ENCODE measurements at regions not wholly inside any gene's neighbourhood (a gene's known extent, or its start where the extent isn't known, plus 50 kb on each side); places are given as distances from the start of the nearest gene placed in this dataset.

- no peak overlapping the region for H3K4me2 ChIP-seq (ENCODE audit: low read length)
- POLR2A ChIA-PET, result interaction anchor here (0.6 kb wide), 1 partner anchor 1045 kb away, joined by 3 read pairs; no protein-coding TSS in a partner anchor
Measured at GRCh38 chr18:51575171-51575570, 377.7 kb upstream of the MEX3C start.

GRCh38 chr18:51578406-51578980, 381.0 kb upstream of the MEX3C start:
- Histone ChIP-seq H3K27ac (ENCODE audit: low read depth, low read length, poor library complexity, severe bottlenecking) (no peak overlapping the region), H3K36me3 (ENCODE audit: insufficient read depth, low read length) (no peaks in the 10 kb centered on the region), H3K9me3 (ENCODE audit: low read length) (no peaks in the 10 kb centered on the region), H2AFZ (ENCODE audit: low read length) (no peak overlapping the region), H3K79me2 (ENCODE audit: insufficient read depth, low read depth, low read length) (no peaks in the 10 kb centered on the region), H3K4me3 (ENCODE audit: low read depth, low read length, poor library complexity, severe bottlenecking) (no peak overlapping the region), H3K4me1 (ENCODE audit: insufficient read depth, low read length, poor library complexity, severe bottlenecking) (no peaks in the 10 kb centered on the region), H3K9me2 (ENCODE audit: insufficient read depth, low read length) (no peaks in the 10 kb centered on the region), H3K4me2 (ENCODE audit: low read length) (no peak overlapping the region), H4K20me1 (ENCODE audit: insufficient read depth, low read length) (no peaks in the 10 kb centered on the region)
- ChIA-PET CTCF (ENCODE audit: unreplicated experiment) (no interaction called here), POLR2A (no interaction called here)
- no TSS peak for BruUV-seq (replicated peaks)
- intact Hi-C loops (cut with micrococcal nuclease; ENCODE audit: unreplicated experiment), result no loop called here
- TF ChIP-seq CTCF (conservative IDR thresholded peaks at IDR 0.05; ENCODE audit: low read length), result no peak
- TF ChIP-seq EZH2phosphoT487 (IDR thresholded peaks at IDR 0.05; ENCODE audit: borderline replicate concordance, low read depth, low read length), result no peak
- no peak for DNase-seq (ENCODE audit: low spot score)

More at GRCh38 chr18:51575171-51575570, 377.7 kb upstream of the MEX3C start:
- no peaks in the 10 kb centered on the region for H3K79me2 ChIP-seq (ENCODE audit: insufficient read depth, low read depth, low read length)
- TF ChIP-seq EZH2phosphoT487 (IDR thresholded peaks at IDR 0.05; ENCODE audit: borderline replicate concordance, low read depth, low read length) (no peak), CTCF (conservative IDR thresholded peaks at IDR 0.05; ENCODE audit: low read length) (no peak)
- no peak overlapping the region for H3K27ac ChIP-seq (ENCODE audit: low read depth, low read length, poor library complexity, severe bottlenecking)
- H3K4me1 ChIP-seq (ENCODE audit: insufficient read depth, low read length, poor library complexity, severe bottlenecking), result no peaks in the 10 kb centered on the region
- no peaks in the 10 kb centered on the region for H3K9me2 ChIP-seq (ENCODE audit: insufficient read depth, low read length)
- H3K36me3 ChIP-seq (ENCODE audit: insufficient read depth, low read length), result no peaks in the 10 kb centered on the region
- intact Hi-C loops (cut with micrococcal nuclease; ENCODE audit: unreplicated experiment), result no loop called here
- no peak overlapping the region for H2AFZ ChIP-seq (ENCODE audit: low read length)
- H4K20me1 ChIP-seq (ENCODE audit: insufficient read depth, low read length), result no peaks in the 10 kb centered on the region
- DNase-seq (ENCODE audit: low spot score), result no peak
- CTCF ChIA-PET (ENCODE audit: unreplicated experiment), result no interaction called here
- H3K9me3 ChIP-seq (ENCODE audit: low read length), result no peaks in the 10 kb centered on the region
- no peak overlapping the region for H3K4me3 ChIP-seq (ENCODE audit: low read depth, low read length, poor library complexity, severe bottlenecking)
- BruUV-seq (replicated peaks), result no TSS peak

- H3K36me3 ChIP-seq (ENCODE audit: insufficient read depth, low read length), result no peaks in the 10 kb centered on the region
- no peak for TF ChIP-seq EZH2phosphoT487 (IDR thresholded peaks at IDR 0.05; ENCODE audit: borderline replicate concordance, low read depth, low read length)
- TF ChIP-seq CTCF (conservative IDR thresholded peaks at IDR 0.05; ENCODE audit: low read length), result no peak
- no peaks in the 10 kb centered on the region for H3K9me3 ChIP-seq (ENCODE audit: low read length)
- no peaks in the 10 kb centered on the region for H3K9me2 ChIP-seq (ENCODE audit: insufficient read depth, low read length)
- H4K20me1 ChIP-seq (ENCODE audit: insufficient read depth, low read length), result no peaks in the 10 kb centered on the region
- H3K4me3 ChIP-seq (ENCODE audit: low read depth, low read length, poor library complexity, severe bottlenecking), result no peak overlapping the region
- H3K4me2 ChIP-seq (ENCODE audit: low read length), result no peak overlapping the region
- CTCF ChIA-PET (ENCODE audit: unreplicated experiment), result no interaction called here
- no TSS peak for BruUV-seq (replicated peaks)
- no peak overlapping the region for H3K27ac ChIP-seq (ENCODE audit: low read depth, low read length, poor library complexity, severe bottlenecking)
- intact Hi-C loops (cut with micrococcal nuclease; ENCODE audit: unreplicated experiment), result no loop called here
- H3K4me1 ChIP-seq (ENCODE audit: insufficient read depth, low read length, poor library complexity, severe bottlenecking), result no peaks in the 10 kb centered on the region
- no peak overlapping the region for H2AFZ ChIP-seq (ENCODE audit: low read length)
- no peaks in the 10 kb centered on the region for H3K79me2 ChIP-seq (ENCODE audit: insufficient read depth, low read depth, low read length)
- DNase-seq (ENCODE audit: low spot score), result no peak
- POLR2A ChIA-PET, result no interaction called here
Measured at GRCh38 chr18:51580580-51580979, 383.1 kb upstream of the MEX3C start.

Measured in OCI-LY7 (cell line).